ENCODE measurements at regions not wholly inside any gene's neighbourhood (a gene's known extent, or its start where the extent isn't known, plus 50 kb on each side); places are given as distances from the start of the nearest gene placed in this dataset.

DNA sequence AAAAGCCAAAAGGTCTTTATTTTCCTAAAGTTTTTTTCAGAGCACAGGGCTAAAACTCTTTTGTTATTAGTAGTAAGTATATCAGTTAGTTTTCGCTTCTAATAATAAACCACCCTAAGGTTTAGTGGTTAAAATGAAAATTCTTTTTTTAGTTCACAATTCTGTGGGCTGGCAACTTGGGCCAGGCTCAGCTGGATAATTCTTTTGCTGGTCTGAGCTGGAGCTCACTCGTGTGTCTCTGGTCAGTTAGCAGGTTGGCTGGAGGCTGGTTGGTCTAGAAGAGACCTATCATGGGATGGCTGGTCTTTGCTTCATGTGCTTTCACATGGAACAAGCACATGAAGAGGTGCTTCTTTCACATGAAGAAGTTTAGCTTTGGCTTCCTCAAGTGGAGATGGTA is 227.1 kb upstream of the LCORL start:
- Histone ChIP-seq H4K20me1 (ENCODE audit: insufficient read depth, low read length) (no peaks in the 10 kb centered on the region), H3K79me2 (ENCODE audit: insufficient read depth, low read length) (no peaks in the 10 kb centered on the region), H3K4me3 (replicated peaks in 1 of 3; ENCODE audit: low read depth in 2 of 3, low read length in 3 of 3) (no peak overlapping the region), H3K9ac (ENCODE audit: insufficient read depth, low read length, poor library complexity, severe bottlenecking) (no peak overlapping the region), H3K27me3 (ENCODE audit: control insufficient read depth in 2 of 2, insufficient read depth in 2 of 2, low read length in 2 of 2) (no peaks in the 10 kb centered on the region), H3K4me2 (replicated peaks; ENCODE audit: extremely low read depth, low read length, poor library complexity, severe bottlenecking) (no peak overlapping the region), H3K36me3 (replicated peaks in 1 of 2; ENCODE audit: control insufficient read depth in 1 of 2, insufficient read depth in 2 of 2, low read length in 2 of 2) (no peaks in the 10 kb centered on the region), H2AFZ (ENCODE audit: insufficient read depth, low read depth, low read length, poor library complexity, severe bottlenecking) (no peak overlapping the region), H3K27ac (ENCODE audit: low read depth in 1 of 2, low read length in 2 of 2) (no peak overlapping the region), H3K9me3 (replicated peaks in 1 of 2; ENCODE audit: control insufficient read depth in 1 of 2, insufficient read depth in 1 of 2, low read length in 2 of 2) (peaks cover 0 to 4% of the 10 kb centered on the region in 2 donors), H3K4me1 (ENCODE audit: control insufficient read depth in 1 of 2, insufficient read depth in 2 of 2, low read length in 2 of 2) (no peaks in the 10 kb centered on the region)
- no peak for DNase-seq
- Mint-ChIP-seq H3K27ac (no peak overlapping the region), H3K9me3 (peaks cover 0 to 11% (median 2%) of the 10 kb centered on the region in 7 donors), H3K27me3 (ENCODE audit: low read depth in 3 of 3) (peaks cover 0 to 2% (median 0%) of the 10 kb centered on the region in 3 donors), H3K4me1 (no peaks in the 10 kb centered on the region), H3K36me3 (no peaks in the 10 kb centered on the region), H3K4me3 (no peak overlapping the region)
- TF ChIP-seq, protein P1, sequence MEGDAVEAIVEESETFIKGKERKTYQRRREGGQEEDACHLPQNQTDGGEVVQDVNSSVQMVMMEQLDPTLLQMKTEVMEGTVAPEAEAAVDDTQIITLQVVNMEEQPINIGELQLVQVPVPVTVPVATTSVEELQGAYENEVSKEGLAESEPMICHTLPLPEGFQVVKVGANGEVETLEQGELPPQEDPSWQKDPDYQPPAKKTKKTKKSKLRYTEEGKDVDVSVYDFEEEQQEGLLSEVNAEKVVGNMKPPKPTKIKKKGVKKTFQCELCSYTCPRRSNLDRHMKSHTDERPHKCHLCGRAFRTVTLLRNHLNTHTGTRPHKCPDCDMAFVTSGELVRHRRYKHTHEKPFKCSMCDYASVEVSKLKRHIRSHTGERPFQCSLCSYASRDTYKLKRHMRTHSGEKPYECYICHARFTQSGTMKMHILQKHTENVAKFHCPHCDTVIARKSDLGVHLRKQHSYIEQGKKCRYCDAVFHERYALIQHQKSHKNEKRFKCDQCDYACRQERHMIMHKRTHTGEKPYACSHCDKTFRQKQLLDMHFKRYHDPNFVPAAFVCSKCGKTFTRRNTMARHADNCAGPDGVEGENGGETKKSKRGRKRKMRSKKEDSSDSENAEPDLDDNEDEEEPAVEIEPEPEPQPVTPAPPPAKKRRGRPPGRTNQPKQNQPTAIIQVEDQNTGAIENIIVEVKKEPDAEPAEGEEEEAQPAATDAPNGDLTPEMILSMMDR (IDR thresholded peaks at IDR 0.05) = no peak
- intact Hi-C loops (cut with micrococcal nuclease) = no loop called here
- WGBS (ENCODE audit: insufficient coverage) = 75% methylated on average over 1 of the region's 2 CpGs

DNA sequence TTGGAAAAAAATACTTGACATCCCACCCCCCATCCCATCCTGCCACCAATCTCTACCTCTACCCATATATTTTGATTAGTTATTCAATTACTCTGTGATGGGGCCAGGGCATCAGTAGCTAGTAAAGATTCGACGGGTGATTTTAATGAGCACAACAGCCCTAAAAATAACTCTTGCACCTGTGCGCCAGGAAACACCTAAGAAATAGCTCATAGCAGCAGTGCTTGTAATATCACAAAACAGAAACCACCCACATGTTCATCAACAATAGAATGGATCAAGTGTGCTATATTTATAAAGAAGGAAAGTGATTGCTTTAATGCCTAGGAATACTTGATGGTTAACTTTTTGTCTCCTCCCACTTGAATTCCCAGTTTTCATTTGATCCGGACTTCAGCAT is 225.6 kb upstream of the LCORL start:
- Mint-ChIP-seq H3K27me3 (ENCODE audit: low read depth in 3 of 3) (no peaks in the 10 kb centered on the region), H3K36me3 (no peaks in the 10 kb centered on the region), H3K4me3 (no peak overlapping the region), H3K9me3 (peaks cover 0 to 9% (median 2%) of the 10 kb centered on the region in 7 donors), H3K27ac (no peak overlapping the region), H3K4me1 (no peaks in the 10 kb centered on the region)
- Histone ChIP-seq H3K4me3 (replicated peaks in 1 of 3; ENCODE audit: low read depth in 2 of 3, low read length in 3 of 3) (no peak overlapping the region), H3K4me1 (ENCODE audit: control insufficient read depth in 1 of 2, insufficient read depth in 2 of 2, low read length in 2 of 2) (no peaks in the 10 kb centered on the region), H3K9ac (ENCODE audit: insufficient read depth, low read length, poor library complexity, severe bottlenecking) (no peak overlapping the region), H3K9me3 (replicated peaks in 1 of 2; ENCODE audit: control insufficient read depth in 1 of 2, insufficient read depth in 1 of 2, low read length in 2 of 2) (peaks cover 0 to 4% of the 10 kb centered on the region in 2 donors), H3K4me2 (replicated peaks; ENCODE audit: extremely low read depth, low read length, poor library complexity, severe bottlenecking) (no peak overlapping the region), H4K20me1 (ENCODE audit: insufficient read depth, low read length) (no peaks in the 10 kb centered on the region), H3K27me3 (ENCODE audit: control insufficient read depth in 2 of 2, insufficient read depth in 2 of 2, low read length in 2 of 2) (no peaks in the 10 kb centered on the region), H3K79me2 (ENCODE audit: insufficient read depth, low read length) (no peaks in the 10 kb centered on the region), H3K36me3 (replicated peaks in 1 of 2; ENCODE audit: control insufficient read depth in 1 of 2, insufficient read depth in 2 of 2, low read length in 2 of 2) (no peaks in the 10 kb centered on the region), H2AFZ (ENCODE audit: insufficient read depth, low read depth, low read length, poor library complexity, severe bottlenecking) (no peak overlapping the region), H3K27ac (ENCODE audit: low read depth in 1 of 2, low read length in 2 of 2) (no peak overlapping the region)
- intact Hi-C loops (cut with micrococcal nuclease) = no loop called here
- WGBS (ENCODE audit: insufficient coverage) = no CpG with 5 or more reads among the region's 4 CpGs
- TF ChIP-seq, protein P1 (IDR thresholded peaks at IDR 0.05) = no peak
- no peak for DNase-seq
